Ishikawa (cell line): ENCODE measurements at regions not wholly inside any gene's neighbourhood (a gene's known extent, or its start where the extent isn't known, plus 50 kb on each side); places are given as distances from the start of the nearest gene placed in this dataset.

Source experiments
- CREB1 ChIP-seq: IDR thresholded peaks from 2 replicates; pipeline ENCODE4 v1.6.1; 2012; ENCODE audit warnings: low read depth
- EP300 ChIP-seq: IDR thresholded peaks from 2 replicates; pipeline ENCODE4 v1.6.1; 2012; ENCODE audit warnings: borderline replicate concordance
- FOXM1 ChIP-seq: IDR thresholded peaks from 2 replicates; pipeline ENCODE4 v1.6.1; 2012; ENCODE audit warnings: low read depth, borderline replicate concordance
- MAX ChIP-seq: IDR thresholded peaks from 2 replicates; pipeline ENCODE4 v1.6.1; 2012
- RAD21 ChIP-seq: IDR thresholded peaks from 2 replicates; pipeline ENCODE4 v1.6.1; 2012; ENCODE audit warnings: low read depth
- REST ChIP-seq: IDR thresholded peaks from 2 replicates; pipeline ENCODE4 v1.6.1; 2012; ENCODE audit warnings: low read depth, mild to moderate bottlenecking
- USF1 ChIP-seq: IDR thresholded peaks from 2 replicates; pipeline ENCODE4 v1.6.1; 2012

- TF ChIP-seq FOXM1 = peak; percentile 65
- TF ChIP-seq USF1 = no peak
- peak; percentile 70; the same call in 1 of the 2 replicates for TF ChIP-seq EP300
- TF ChIP-seq CREB1 = no peak
- TF ChIP-seq RAD21 = no peak
- TF ChIP-seq REST = no peak
- TF ChIP-seq MAX = no peak
Observed at GRCh38 chr6:113595911-113596376, 261.2 kb upstream of the MARCKS start.
